Breast epithelium (tissue), 3 donors: ENCODE measurements at regions not wholly inside any gene's neighbourhood (a gene's known extent, or its start where the extent isn't known, plus 50 kb on each side); places are given as distances from the start of the nearest gene placed in this dataset.

Experiments
- CTCF ChIP-seq, 3 donors: fragments of 450-650 bp; IDR thresholded peaks; one replicate each; pipeline ENCODE4 v1.5.1; 2016 to 2017; ENCODE audit warnings: antibody characterized with exemption in 3 of 3, mild to moderate bottlenecking in 3 of 3, moderate library complexity in 3 of 3
- POLR2A ChIP-seq: fragments of 450-650 bp; IDR thresholded peaks from one replicate; pipeline ENCODE4 v1.6.1; 2016; ENCODE audit warnings: antibody characterized with exemption, mild to moderate bottlenecking, moderate library complexity
- POLR2AphosphoS5 ChIP-seq, 3 donors: sonication (generic); formaldehyde crosslinking; IDR thresholded peaks; one replicate each; pipeline ENCODE4 v1.6.1; 2017; ENCODE audit warnings: antibody characterized with exemption in 3 of 3

- no peak for TF ChIP-seq CTCF (IDR thresholded peaks at IDR 0.05)
- no peak for TF ChIP-seq POLR2A
- no peak for TF ChIP-seq POLR2AphosphoS5 (IDR thresholded peaks at IDR 0.05)
These were observed 66.1 kb upstream of the DIAPH3 start for GRCh38 chr13:60229708-60230272.
